GM20431 (cell line): ENCODE measurements at regions not wholly inside any gene's neighbourhood (a gene's known extent, or its start where the extent isn't known, plus 50 kb on each side); places are given as distances from the start of the nearest gene placed in this dataset.

Experiments used
- in situ Hi-C: fragments of 300-500 bp; cut with MseI, MboI; formaldehyde crosslinking; loops from one replicate; pipeline ENCODE4 v1.15.0; 2020; ENCODE audit warnings: low sequenced_read_pairs; ENCODE audit not compliant: unreplicated experiment

GRCh38 chr2:176464886-176465564 lies 195.8 kb downstream of the MTX2 start:
- in situ Hi-C loops, result loop anchor here (25.0 kb wide), 1 partner anchor 672 kb away; no protein-coding TSS in a partner anchor

GRCh38 chr2:176466918-176467452 lies 197.7 kb downstream of the MTX2 start:
- in situ Hi-C loops, result loop anchor here (25.0 kb wide), 1 partner anchor 670 kb away; no protein-coding TSS in a partner anchor

GRCh38 chr2:176467595-176467994 lies 198.4 kb downstream of the MTX2 start:
- in situ Hi-C loops, result loop anchor here (25.0 kb wide), 1 partner anchor 670 kb away; no protein-coding TSS in a partner anchor

- in situ Hi-C loops, result loop anchor here (25.0 kb wide), 1 partner anchor 669 kb away; no protein-coding TSS in a partner anchor
Measured at GRCh38 chr2:176468457-176469113, 199.3 kb downstream of the MTX2 start.

GRCh38 chr2:176470713-176471112 lies 201.5 kb downstream of the MTX2 start:
- in situ Hi-C loops, result loop anchor here (25.0 kb wide), 1 partner anchor 667 kb away; no protein-coding TSS in a partner anchor

- in situ Hi-C loops, result loop anchor here (25.0 kb wide), 1 partner anchor 665 kb away; no protein-coding TSS in a partner anchor
Measured at GRCh38 chr2:176471949-176472348, 202.7 kb downstream of the MTX2 start.

GRCh38 chr2:176473177-176473576 lies 203.9 kb downstream of the MTX2 start:
- in situ Hi-C loops, result loop anchor here (25.0 kb wide), 1 partner anchor 664 kb away; no protein-coding TSS in a partner anchor

- in situ Hi-C loops, result loop anchor here (25.0 kb wide), 1 partner anchor 663 kb away; no protein-coding TSS in a partner anchor
Measured at GRCh38 chr2:176473851-176474250, 204.6 kb downstream of the MTX2 start.

GRCh38 chr2:176477336-176477735 lies 208.1 kb downstream of the MTX2 start:
- in situ Hi-C loops, result no loop called here

GRCh38 chr2:176479961-176480360 lies 210.7 kb downstream of the MTX2 start:
- in situ Hi-C loops, result no loop called here

GRCh38 chr2:176482107-176482506 lies 212.9 kb downstream of the MTX2 start:
- in situ Hi-C loops, result no loop called here

- in situ Hi-C loops, result no loop called here
Measured at GRCh38 chr2:176483476-176483875, 214.2 kb downstream of the MTX2 start.

- in situ Hi-C loops, result no loop called here
Measured at GRCh38 chr2:176483901-176484568, 214.8 kb downstream of the MTX2 start.

- in situ Hi-C loops, result no loop called here
Measured at GRCh38 chr2:176484838-176485237, 215.6 kb downstream of the MTX2 start.

GRCh38 chr2:176488431-176488830 lies 219.2 kb downstream of the MTX2 start:
- in situ Hi-C loops, result no loop called here

GRCh38 chr2:176490061-176490861 lies 221.0 kb downstream of the MTX2 start:
- in situ Hi-C loops, result no loop called here

GRCh38 chr2:176491172-176491904 lies 222.1 kb downstream of the MTX2 start:
- in situ Hi-C loops, result no loop called here

- in situ Hi-C loops, result no loop called here
Measured at GRCh38 chr2:176492583-176492982, 223.3 kb downstream of the MTX2 start.

- in situ Hi-C loops, result no loop called here
Measured at GRCh38 chr2:176493226-176493825, 224.1 kb downstream of the MTX2 start.
